ENCODE measurements at regions not wholly inside any gene's neighbourhood (a gene's known extent, or its start where the extent isn't known, plus 50 kb on each side); places are given as distances from the start of the nearest gene placed in this dataset.
A peak's percentile ranks its signal among the peaks of the same experiment; 100 is the strongest.

DNA sequence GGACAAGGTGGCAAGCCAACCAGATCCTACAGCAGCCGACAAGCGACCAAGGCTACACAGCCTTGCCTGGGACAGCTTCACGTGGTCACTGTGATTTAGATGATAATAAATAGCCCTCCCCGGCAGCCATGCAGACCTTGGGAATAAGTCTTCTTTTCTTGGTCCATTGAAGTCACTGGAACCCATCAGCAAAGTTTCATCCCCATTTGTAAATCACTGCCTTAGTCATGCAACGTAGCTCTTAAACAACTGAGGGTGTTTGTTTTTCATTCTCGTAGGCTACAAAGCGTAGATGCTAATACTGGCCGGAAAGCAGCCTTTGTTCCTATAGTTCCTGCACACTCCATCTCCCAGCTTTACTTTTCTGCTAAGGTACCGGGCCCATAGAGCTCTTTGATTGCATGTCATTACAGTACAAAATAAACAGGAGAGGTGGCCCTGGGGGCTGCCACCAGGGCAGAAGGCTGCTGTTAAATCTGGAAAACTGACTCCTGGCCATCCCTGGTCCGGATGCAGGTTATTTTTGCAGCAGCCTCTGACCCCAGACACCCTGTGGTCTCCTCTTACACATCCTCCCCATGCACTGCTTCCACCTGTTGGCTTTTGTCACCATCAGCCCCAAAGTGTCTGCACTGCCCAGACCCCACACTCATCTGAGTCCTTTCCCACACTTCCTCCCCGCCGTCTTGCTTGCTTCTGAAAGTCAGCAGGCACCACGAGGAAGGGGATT, 105.5 kb downstream of the TOMM20 start:
- H3K4me1 Mint-ChIP-seq: peaks cover 8 to 18% of the 10 kb centered on the region in 2 donors
- H3K27me3 Mint-ChIP-seq (ENCODE audit: low read depth in 3 of 3): peaks cover 0 to 6% (median 2%) of the 10 kb centered on the region in 3 donors
- peaks cover 0 to 5% (median 0%) of the 10 kb centered on the region in 3 donors for H3K36me3 Mint-ChIP-seq
- H3K9me3 Mint-ChIP-seq: no peaks in the 10 kb centered on the region
- H3K4me3 Mint-ChIP-seq: no peak overlapping the region
- DNase-seq: no peak
- H3K27ac Mint-ChIP-seq: peak overlapping the region in 2 of 6 donors; percentile 43 to 72

- H3K27ac Mint-ChIP-seq: peak overlapping the region in 2 of 6 donors; percentile 69 to 72
- peaks cover 0 to 5% (median 0%) of the 10 kb centered on the region in 3 donors for H3K36me3 Mint-ChIP-seq
- peaks cover 8 to 18% of the 10 kb centered on the region in 2 donors for H3K4me1 Mint-ChIP-seq
- H3K27me3 Mint-ChIP-seq (ENCODE audit: low read depth in 3 of 3): peaks cover 0 to 6% (median 2%) of the 10 kb centered on the region in 3 donors
- H3K9me3 Mint-ChIP-seq: no peaks in the 10 kb centered on the region
- DNase-seq: no peak
- no peak overlapping the region for H3K4me3 Mint-ChIP-seq
Observed at GRCh38 chr1:235022341-235022980, 106.2 kb downstream of the TOMM20 start.

GRCh38 chr1:235021815-235022214, 106.8 kb downstream of the TOMM20 start:
- peaks cover 8 to 18% of the 10 kb centered on the region in 2 donors for H3K4me1 Mint-ChIP-seq
- DNase-seq: no peak
- H3K9me3 Mint-ChIP-seq: no peaks in the 10 kb centered on the region
- H3K36me3 Mint-ChIP-seq: peaks cover 0 to 5% (median 0%) of the 10 kb centered on the region in 3 donors
- H3K27me3 Mint-ChIP-seq (ENCODE audit: low read depth in 3 of 3): peaks cover 0 to 6% (median 2%) of the 10 kb centered on the region in 3 donors
- H3K4me3 Mint-ChIP-seq: no peak overlapping the region
- peak overlapping the region in 1 of 6 donors; percentile 72 for H3K27ac Mint-ChIP-seq

DNA sequence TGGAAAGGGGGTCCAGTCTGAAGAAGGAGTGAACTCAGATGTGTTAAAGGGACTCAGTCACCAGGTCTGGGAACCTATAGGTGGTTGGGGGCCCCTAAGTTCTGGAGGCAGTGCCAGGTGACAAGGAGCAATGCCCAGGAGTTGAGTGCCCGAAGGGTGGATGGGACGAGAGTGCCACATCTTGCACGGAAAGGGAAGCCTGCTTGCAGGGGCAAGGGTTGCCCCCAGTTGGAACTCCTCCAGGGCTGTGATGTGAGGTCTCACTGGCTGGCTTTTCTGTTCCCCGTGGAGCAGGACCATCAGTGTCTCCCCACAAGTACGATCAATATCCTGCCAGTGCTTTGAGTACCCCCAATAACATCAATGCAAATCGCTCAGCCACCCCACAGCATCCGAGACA, 107.3 kb downstream of the TOMM20 start:
- H3K27me3 Mint-ChIP-seq (ENCODE audit: low read depth in 3 of 3): peaks cover 0 to 6% (median 2%) of the 10 kb centered on the region in 3 donors
- no peaks in the 10 kb centered on the region for H3K9me3 Mint-ChIP-seq
- no peak for DNase-seq
- peak overlapping the region in 1 of 6 donors; percentile 13 for H3K27ac Mint-ChIP-seq
- H3K36me3 Mint-ChIP-seq: peaks cover 0 to 5% (median 0%) of the 10 kb centered on the region in 3 donors
- H3K4me3 Mint-ChIP-seq: no peak overlapping the region
- peaks cover 8 to 18% of the 10 kb centered on the region in 2 donors for H3K4me1 Mint-ChIP-seq

DNA sequence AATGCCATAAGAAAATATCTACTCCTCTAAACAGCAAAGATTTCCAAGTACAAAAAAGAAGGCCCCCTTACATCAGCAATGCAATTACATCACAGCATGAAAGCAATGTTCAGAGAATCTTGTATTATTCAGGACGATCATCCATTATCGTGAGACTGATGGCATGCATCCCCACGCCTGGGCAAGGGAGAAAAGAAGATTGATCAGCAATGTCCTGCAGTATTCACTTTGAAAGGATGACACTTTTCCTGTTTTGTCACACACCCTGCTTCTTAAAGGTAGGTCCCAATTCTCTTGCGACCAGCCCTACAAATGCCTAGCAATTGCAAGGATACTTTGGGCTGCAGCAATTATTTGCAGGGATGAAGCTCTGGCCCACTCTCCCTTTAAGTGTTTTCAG, 108.7 kb downstream of the TOMM20 start:
- Mint-ChIP-seq H3K4me1 (peaks cover 12 to 18% of the 10 kb centered on the region in 2 donors), H3K27ac (peak overlapping the region in 2 of 6 donors; percentile 3 to 65), H3K9me3 (no peaks in the 10 kb centered on the region), H3K36me3 (peaks cover 0 to 5% (median 0%) of the 10 kb centered on the region in 3 donors), H3K27me3 (ENCODE audit: low read depth in 3 of 3) (peaks cover 0 to 4% (median 2%) of the 10 kb centered on the region in 3 donors), H3K4me3 (no peak overlapping the region)
- DNase-seq: no peak

DNA sequence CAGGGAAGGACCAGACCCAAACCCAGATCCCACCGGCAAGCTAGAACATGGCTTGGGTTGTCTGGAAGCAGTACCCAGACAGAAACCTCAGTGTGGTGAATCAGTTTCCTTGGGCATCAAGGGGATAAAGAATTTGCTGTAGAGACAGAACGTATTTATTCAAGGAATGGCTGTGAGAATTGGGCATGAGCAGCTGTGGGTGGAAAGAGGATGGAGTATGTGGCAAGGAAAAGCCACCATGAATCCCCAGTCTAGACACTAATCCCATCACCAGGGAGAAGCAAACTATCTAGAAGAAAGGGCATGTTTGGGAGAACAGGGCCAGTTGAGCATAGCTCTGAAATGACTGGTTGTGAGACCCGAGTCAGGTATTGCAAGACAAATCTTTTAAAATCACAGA, 109.2 kb downstream of the TOMM20 start:
- Mint-ChIP-seq H3K27ac (peak overlapping the region in 3 of 6 donors; percentile 2 to 65 (median 13)), H3K36me3 (peaks cover 0 to 5% (median 0%) of the 10 kb centered on the region in 3 donors), H3K4me3 (no peak overlapping the region), H3K9me3 (no peaks in the 10 kb centered on the region), H3K27me3 (ENCODE audit: low read depth in 3 of 3) (peaks cover 0 to 4% (median 2%) of the 10 kb centered on the region in 3 donors), H3K4me1 (peaks cover 12 to 18% of the 10 kb centered on the region in 2 donors)
- no peak for DNase-seq

DNA sequence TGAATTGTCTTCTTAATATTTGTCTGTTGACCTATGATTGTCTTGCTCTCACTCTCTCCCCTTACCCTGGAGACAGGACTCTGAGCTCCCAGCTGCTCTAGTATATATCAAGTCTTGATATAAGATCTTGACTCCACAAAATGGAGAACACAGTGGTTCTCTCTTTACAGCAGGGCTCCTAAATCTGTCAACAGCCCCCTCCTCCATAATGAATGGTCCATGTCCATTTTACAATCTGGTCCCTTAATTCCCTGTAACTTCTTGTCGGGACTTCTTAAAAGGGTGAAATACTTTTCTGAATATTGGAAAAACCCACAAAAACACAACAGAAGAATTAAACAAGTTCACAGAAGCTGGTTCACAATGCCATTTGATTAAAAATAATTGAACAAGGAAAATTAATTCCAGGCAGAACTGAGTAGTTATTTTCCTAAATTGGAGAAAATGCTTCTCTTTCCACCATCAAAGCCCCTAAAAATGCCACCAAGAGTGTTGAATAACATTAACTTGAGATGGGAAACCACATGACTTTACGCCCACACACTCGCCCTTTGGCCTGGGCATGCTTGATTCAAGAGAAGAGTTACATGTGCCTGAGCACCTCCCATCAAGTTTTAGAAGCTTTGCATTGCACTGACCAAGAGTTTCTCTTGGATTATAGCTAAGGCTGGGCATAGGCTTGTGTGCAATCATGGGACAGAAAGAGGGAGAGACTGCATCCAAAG, 109.8 kb downstream of the TOMM20 start:
- H3K36me3 Mint-ChIP-seq: peaks cover 0 to 5% (median 0%) of the 10 kb centered on the region in 3 donors
- peaks cover 0 to 4% (median 2%) of the 10 kb centered on the region in 3 donors for H3K27me3 Mint-ChIP-seq (ENCODE audit: low read depth in 3 of 3)
- peak overlapping the region in 4 of 6 donors; percentile 2 to 65 (median 14) for H3K27ac Mint-ChIP-seq
- no peaks in the 10 kb centered on the region for H3K9me3 Mint-ChIP-seq
- no peak for DNase-seq
- H3K4me3 Mint-ChIP-seq: no peak overlapping the region
- peaks cover 12 to 18% of the 10 kb centered on the region in 2 donors for H3K4me1 Mint-ChIP-seq

GRCh38 chr1:235018161-235018560, 110.5 kb downstream of the TOMM20 start:
- Mint-ChIP-seq H3K4me1 (peaks cover 13 to 15% of the 10 kb centered on the region in 2 donors), H3K27ac (no peak overlapping the region), H3K4me3 (no peak overlapping the region), H3K36me3 (peaks cover 0 to 5% (median 0%) of the 10 kb centered on the region in 3 donors), H3K27me3 (ENCODE audit: low read depth in 3 of 3) (peaks cover 0 to 4% (median 3%) of the 10 kb centered on the region in 3 donors), H3K9me3 (no peaks in the 10 kb centered on the region)
- DNase-seq: no peak

- DNase-seq: no peak
- Mint-ChIP-seq H3K4me3 (no peak overlapping the region), H3K27me3 (ENCODE audit: low read depth in 3 of 3) (peaks cover 0 to 4% (median 2%) of the 10 kb centered on the region in 3 donors), H3K4me1 (peaks cover 16 to 17% of the 10 kb centered on the region in 2 donors), H3K36me3 (peaks cover 0 to 4% (median 0%) of the 10 kb centered on the region in 3 donors), H3K9me3 (no peaks in the 10 kb centered on the region), H3K27ac (no peak overlapping the region)
Observed at GRCh38 chr1:235017719-235018118, 110.9 kb downstream of the TOMM20 start.

- peak overlapping the region in 2 of 6 donors; percentile 44 to 62 for H3K27ac Mint-ChIP-seq
- H3K4me3 Mint-ChIP-seq: no peak overlapping the region
- peaks cover 0 to 4% (median 2%) of the 10 kb centered on the region in 3 donors for H3K27me3 Mint-ChIP-seq (ENCODE audit: low read depth in 3 of 3)
- no peaks in the 10 kb centered on the region for H3K9me3 Mint-ChIP-seq
- H3K4me1 Mint-ChIP-seq: peaks cover 22% of the 10 kb centered on the region in 2 donors
- no peak for DNase-seq
- no peaks in the 10 kb centered on the region for H3K36me3 Mint-ChIP-seq
Observed at GRCh38 chr1:235017191-235017590, 111.4 kb downstream of the TOMM20 start.

- Mint-ChIP-seq H3K4me1 (peaks cover 38 to 39% of the 10 kb centered on the region in 2 donors), H3K4me3 (no peak overlapping the region), H3K27me3 (ENCODE audit: low read depth in 3 of 3) (peaks cover 9 to 12% (median 10%) of the 10 kb centered on the region in 3 donors), H3K9me3 (peaks cover 0 to 1% (median 0%) of the 10 kb centered on the region in 6 donors), H3K27ac (peak overlapping the region; percentile 29 to 93 (median 56)), H3K36me3 (no peaks in the 10 kb centered on the region)
- DNase-seq: no peak
Observed at GRCh38 chr1:235015291-235015985, 113.2 kb downstream of the TOMM20 start.

GRCh38 chr1:235014756-235015155, 113.9 kb downstream of the TOMM20 start:
- Mint-ChIP-seq H3K4me1 (peaks cover 40 to 43% of the 10 kb centered on the region in 2 donors), H3K27me3 (ENCODE audit: low read depth in 3 of 3) (peaks cover 10 to 13% (median 12%) of the 10 kb centered on the region in 3 donors), H3K36me3 (no peaks in the 10 kb centered on the region), H3K27ac (peak overlapping the region; percentile 37 to 93 (median 67)), H3K4me3 (no peak overlapping the region), H3K9me3 (peaks cover 0 to 1% (median 0%) of the 10 kb centered on the region in 6 donors)
- DNase-seq: no peak

- no peak for DNase-seq
Observed at GRCh38 chr1:235013512-235013911, 115.1 kb downstream of the TOMM20 start.

More at GRCh38 chr1:235013512-235013911, 115.1 kb downstream of the TOMM20 start:
- H3K27ac Mint-ChIP-seq: peak overlapping the region; percentile 88 to 95 (median 93)
- peaks cover 0 to 1% (median 0%) of the 10 kb centered on the region in 6 donors for H3K9me3 Mint-ChIP-seq
- H3K4me1 Mint-ChIP-seq: peaks cover 37 to 43% of the 10 kb centered on the region in 2 donors
- H3K4me3 Mint-ChIP-seq: peak overlapping the region in 1 of 5 donors; percentile 54
- H3K36me3 Mint-ChIP-seq: no peaks in the 10 kb centered on the region
- H3K27me3 Mint-ChIP-seq (ENCODE audit: low read depth in 3 of 3): peaks cover 13 to 15% (median 14%) of the 10 kb centered on the region in 3 donors
